COR-L47 (cell line): ENCODE measurements at regions not wholly inside any gene's neighbourhood (a gene's known extent, or its start where the extent isn't known, plus 50 kb on each side); places are given as distances from the start of the nearest gene placed in this dataset.
"Not testable (repeated sequence)": the region's sequence is repeated elsewhere in the genome, so short reads cannot be mapped to it uniquely, and the experiment has no call there.

Source experiments
- DNase-seq: peaks from one replicate; lab custom pipeline; 2025; lab: John Stamatoyannopoulos, UW

DNA sequence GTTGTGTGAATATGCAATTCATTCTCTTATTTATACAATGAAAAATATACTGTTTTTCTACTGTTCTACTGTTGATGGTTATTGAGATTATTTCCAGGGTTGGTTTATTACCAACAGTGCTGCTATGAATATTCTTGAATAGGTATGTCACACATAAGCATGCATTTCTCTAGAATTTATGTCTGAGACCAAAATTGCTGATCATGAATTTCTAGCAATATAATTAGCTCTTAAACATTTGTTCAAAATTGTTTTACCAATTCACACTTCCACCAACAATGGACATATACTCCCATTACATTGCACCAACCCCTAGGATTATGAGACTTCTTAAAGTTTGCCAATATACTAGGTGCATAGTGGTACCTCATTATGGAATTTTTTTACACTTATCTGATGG is 164.1 kb upstream of the KCNQ5 start:
- DNase-seq = no peak

DNA sequence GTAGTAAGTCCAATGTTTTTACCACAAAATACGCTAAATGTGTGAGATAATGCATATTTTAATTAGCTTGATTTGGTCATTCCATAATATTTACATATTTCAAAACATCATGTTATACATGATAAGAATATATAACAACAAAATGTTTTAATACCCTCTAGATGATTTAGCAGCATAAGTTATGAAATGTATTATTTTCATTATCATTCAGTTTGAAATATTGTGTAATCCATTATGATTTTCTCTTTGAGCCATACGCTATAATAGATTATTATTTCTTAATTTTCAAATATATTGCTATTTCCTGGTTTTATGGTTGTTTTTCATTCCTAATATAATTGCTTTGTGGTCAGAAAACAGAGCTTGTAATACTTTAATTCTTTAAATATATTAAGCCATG is 163.3 kb upstream of the KCNQ5 start:
- DNase-seq = no peak

GRCh38 chr6:72461144-72461543 is 160.7 kb upstream of the KCNQ5 start:
- no peak for DNase-seq

DNA sequence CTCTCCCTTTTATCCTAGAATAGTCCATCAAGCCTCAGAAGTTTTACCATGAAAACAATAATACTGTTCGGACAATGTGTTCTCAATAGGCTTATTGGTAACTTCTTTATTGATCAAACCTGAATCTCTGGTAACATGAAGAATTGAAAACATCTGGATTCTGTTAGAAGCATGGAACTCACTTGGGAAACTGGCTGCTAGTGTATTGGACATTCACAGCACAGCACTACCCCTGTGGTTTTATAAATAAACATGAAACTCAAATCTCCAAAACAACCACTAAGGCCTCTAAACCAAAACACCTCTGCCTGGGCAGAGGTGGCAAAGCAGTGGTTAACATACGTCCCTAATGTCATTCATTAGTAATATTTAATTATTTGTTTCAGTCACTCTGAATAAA is 157.6 kb upstream of the KCNQ5 start:
- DNase-seq = no peak

DNA sequence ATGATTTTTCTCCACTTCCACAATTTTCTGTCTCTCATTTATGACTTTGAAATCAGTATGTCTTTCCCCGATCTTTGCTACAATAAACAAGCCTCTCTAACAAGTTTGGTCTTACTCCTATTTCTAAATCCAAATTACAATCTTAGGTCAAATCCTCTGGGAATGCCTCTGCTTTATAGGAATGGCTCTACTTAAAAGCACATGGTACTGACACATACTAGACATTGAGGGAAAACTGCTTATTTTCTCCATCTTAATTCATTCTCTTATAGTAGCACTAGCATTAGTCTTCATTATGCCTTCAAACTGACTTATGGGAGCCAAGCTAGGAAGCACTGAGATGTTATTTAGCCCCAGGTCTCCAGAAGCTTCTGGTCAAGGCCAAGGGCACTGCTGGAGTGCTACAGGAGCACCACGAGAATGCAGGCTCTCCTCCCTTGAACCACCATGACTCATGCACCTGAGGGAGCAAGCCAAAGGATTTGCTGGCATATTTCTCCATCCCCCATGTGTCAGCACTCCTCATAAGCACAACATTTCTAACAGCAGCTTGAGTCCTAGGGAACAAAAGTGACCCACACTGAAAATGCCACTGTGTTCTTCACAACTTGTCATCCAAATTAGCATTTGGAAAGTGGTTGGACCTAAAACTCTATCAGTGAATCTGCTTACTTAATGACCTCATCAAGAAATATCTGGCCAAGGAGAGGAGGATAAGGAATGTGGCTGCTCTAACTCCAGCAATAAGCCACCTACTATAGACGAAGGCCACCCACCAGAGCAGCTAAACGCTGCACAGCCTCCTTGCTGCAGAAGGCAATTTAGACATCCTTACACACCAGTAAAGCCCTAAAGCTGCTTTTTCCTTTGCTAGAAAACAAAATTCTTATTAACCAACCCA is 156.8 kb upstream of the KCNQ5 start:
- no peak for DNase-seq

DNA sequence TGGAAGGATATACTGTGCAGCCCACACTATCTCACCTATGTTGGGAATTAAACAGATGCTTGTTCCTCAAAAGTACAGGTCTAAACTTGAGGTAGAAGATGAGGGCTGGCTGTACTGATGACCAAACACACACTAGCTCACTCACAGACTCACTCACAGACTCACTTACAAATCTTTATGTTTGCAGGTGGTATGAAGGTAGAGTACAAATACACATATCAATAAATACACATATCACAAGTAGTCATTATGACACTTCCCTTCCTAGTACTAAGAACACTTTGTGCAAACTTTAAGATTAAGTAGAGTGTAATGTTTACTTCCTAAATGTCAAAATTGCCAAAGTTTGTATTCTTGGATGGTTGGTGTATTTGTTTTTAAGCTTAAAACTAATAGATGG is 155.4 kb upstream of the KCNQ5 start:
- DNase-seq = no peak

DNA sequence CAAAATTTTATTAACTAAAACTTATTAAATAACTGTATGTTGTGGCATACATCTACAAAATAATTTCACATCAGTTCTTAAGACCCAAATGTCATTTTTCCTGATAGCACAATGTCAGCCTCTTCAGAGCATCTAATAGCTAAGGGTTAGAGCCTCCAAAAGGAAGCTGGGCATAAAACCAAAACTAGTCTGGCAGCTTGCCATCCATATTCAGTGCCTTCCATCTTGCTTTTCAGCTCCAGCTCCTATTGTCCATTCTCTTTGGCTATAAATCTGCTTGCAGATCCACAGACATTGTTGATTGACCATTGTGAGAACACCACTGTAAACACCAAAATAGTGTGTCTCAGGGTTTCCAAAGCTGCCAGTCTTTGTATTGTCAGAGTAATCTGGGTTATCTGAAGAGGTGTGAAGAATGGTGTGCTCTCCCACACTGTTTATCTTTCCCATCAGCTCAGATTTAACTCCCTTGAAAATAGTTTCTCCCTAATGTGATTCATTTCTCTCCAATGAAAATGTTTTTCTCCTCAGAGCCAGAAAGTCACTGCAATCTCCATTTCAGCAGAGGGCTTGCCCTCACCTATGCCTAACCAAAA is 154.8 kb upstream of the KCNQ5 start:
- DNase-seq = peak; percentile 86

- DNase-seq = not testable (repeated sequence)
Measured at GRCh38 chr6:72469406-72469983, 152.4 kb upstream of the KCNQ5 start.

- no peak for DNase-seq
Measured at GRCh38 chr6:72476051-72476450, 145.8 kb upstream of the KCNQ5 start.

DNA sequence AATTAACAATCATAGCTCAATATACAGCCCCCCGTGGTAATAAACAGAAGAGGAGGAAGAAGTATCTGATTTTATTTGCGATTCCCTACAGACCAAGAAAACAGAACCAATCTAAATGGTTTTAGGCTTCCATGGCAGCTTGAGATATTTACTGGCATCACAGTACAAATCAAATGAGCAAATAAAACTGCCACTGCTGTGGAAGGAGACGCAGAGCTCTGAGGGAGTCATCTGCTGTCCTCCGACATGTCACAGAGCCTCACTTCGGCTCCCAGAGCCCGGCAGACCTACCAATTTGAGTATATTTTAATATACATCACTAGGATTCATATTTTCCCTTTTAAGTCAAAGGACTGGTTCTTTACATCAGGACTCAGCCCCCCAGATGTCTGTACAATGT is 145.2 kb upstream of the KCNQ5 start:
- no peak for DNase-seq

DNA sequence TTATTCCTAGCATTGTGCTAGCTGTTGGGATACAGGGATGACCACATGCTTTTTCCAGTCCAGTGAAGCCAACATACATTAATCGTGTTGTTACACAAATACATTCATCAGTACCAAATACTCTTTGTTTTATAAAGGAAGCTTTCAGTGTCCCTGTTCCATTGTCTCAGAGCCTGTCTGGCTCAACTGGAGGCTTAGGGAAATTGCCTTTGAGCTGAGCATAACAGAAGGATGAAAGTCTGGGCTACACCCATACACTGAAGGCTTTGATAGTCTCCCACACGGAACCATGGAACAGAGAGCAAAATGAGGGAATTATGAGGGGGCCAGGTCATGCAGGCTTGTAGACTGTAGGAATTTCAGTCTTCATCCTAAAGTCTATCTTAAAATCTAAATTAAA is 126.4 kb upstream of the KCNQ5 start:
- no peak for DNase-seq

- DNase-seq = no peak
Measured at GRCh38 chr6:72497186-72497585, 124.7 kb upstream of the KCNQ5 start.

DNA sequence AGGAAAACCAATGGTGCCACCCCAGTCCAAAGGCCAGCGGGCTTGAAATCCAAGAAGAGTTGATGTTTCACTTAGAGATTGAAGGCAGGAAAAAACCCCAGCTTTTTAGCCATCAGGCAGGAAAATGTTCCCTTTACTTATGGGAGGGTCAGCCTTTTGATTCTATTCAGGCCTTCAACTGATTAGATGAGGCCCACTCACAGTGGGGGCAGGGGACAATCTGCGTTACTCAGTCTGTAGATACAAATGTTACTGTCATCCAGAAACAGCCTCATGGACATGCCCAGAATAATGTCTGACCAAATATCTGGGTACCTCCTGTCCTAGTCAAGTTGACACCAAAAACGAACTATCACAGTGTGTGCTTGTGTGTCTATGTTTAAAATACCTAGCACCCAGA is 121.2 kb upstream of the KCNQ5 start:
- DNase-seq = no peak

DNA sequence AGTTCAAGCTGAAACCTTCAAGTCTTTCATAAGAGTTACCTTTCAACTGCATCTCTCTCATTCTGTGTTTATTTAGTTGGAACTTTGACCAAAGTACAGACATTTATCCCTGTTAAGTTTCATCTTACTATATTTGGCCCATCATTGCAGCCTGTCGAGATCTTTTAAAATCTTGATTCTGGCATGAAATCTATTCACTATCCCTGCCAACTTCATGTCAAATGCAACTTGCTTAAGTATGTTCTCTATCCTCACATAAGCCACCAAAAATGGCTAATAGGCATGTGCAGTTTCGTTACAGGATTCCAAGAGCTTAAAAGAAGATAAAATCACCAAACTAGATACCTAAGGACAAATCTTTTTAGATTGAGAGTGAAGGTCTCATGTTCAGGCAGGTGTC is 117.5 kb upstream of the KCNQ5 start:
- DNase-seq = no peak

DNA sequence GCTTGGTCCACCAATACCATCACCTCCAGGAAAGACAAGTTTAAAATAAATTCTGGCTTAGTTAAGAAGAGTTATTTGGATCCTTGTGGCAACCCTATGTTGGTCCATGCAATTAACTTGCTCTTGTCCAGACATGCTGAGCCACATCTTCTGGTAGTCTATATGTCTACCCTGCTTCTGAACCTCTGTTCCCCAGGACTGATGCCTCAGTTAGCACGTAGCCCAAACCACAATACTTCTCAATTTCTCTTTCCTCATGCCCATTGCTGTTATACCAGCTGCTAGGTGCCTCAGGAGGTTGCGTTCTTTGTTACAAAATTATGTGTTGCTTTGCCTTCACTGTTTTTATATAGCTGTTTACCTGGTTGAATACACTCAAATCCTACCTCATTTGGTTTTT is 116.4 kb upstream of the KCNQ5 start:
- no peak for DNase-seq

GRCh38 chr6:72519871-72520270 is 102.0 kb upstream of the KCNQ5 start:
- DNase-seq = no peak

DNA sequence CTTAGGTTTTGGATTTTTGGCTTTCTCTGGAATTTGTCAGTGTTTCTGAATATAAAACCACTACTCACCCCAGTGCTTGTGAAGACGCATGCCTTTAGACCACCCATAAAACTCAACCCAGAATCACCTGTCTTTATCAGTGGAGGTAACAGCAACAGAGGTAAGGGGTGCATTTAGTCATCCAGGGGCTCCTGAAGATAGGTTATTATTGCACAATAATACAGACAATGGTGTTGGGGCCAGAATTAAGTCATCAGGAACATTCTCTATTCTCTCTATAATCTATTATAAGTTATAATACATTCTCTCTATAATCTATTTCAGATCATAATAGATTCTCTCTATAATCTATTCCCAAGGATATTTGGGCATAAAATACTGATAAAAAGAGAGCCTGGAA is 100.2 kb upstream of the KCNQ5 start:
- no peak for DNase-seq

- peak; percentile 69 for DNase-seq
Measured at GRCh38 chr6:72522735-72523141, 99.1 kb upstream of the KCNQ5 start.

DNA sequence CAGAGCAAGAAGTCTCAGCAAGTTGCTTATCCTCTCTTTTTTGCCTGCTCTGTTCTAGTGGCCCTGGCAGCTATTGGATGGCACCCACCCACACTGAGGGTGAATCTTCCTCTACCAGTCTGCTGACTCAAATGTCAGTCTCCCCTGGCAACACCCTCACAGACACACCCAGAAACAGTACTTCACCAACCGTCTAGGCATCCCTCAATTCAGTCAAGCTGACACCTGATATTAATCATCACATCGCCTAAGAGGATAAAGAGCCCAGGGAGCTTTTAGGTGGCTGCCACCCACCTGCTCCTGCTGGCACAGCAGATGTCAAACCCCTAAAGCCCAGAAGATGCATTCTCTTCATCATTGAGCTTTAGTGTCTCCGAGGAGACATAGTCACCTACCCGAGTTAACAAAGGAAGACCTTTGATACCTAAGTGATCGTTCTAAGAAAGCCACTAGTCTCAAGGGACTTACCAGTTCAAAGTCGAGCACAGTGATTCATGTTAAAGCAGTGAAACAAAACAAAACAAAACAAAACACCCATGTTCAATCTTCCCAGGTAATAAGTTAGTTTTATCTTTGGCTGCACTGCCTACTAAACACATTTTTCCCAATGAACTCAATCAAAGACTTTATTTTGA is 97.7 kb upstream of the KCNQ5 start:
- peak; percentile 74 for DNase-seq

DNA sequence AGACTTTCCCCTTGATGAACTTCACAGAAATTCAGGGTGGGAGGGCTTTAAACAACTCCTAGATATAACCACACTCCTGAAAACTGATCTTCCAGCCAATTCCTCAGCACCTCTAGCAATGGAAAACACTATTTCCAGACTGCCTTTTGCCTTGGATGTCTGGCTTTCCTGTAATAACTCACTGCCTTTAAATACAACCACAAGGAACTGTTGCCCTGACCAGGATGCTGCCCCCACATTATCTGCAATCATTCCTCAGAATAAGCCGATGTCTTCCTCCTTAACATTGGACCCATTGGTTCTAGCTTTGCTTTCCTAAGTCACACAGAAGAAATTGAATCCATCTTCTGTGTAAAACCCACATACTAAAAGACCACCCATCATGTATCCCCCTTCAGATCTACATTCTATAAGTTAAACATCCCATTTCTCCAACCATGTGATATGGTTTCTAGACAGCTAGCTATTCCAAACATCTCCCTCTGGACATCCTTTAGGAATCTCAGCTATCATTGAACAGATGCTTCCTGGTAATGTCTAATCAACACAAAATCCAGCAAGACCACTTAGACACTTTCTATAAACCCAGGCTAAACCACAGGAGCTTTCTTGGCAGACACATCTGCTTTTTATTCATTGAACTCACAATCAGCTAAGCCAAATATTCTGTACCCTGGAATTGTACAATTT is 95.9 kb upstream of the KCNQ5 start:
- no peak for DNase-seq

DNA sequence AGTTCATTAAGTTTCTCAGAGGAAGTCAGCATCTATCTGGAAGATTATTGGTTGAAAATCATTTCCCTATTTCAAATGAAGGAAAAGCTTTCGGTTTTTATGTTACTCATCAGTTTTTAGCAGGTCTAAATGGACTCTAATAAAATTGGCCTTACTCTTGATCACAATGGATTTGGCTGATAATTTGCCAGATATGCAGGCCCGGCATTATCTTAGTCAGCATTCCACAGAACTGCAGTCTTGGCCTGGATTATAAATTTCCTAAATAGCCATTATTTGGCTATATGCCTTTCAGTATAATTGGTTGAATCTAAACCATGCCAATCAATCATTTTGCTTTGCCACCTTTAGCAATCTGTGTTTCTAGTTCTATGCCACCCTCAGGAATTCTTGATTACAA is 91.7 kb upstream of the KCNQ5 start:
- no peak for DNase-seq

GRCh38 chr6:72530750-72531149 is 91.1 kb upstream of the KCNQ5 start:
- DNase-seq = no peak
